Right ventricle myocardium superior (tissue), 1 donor: ENCODE measurements at regions not wholly inside any gene's neighbourhood (a gene's known extent, or its start where the extent isn't known, plus 50 kb on each side); places are given as distances from the start of the nearest gene placed in this dataset.
"Not testable (repeated sequence)": the region's sequence is repeated elsewhere in the genome, so short reads cannot be mapped to it uniquely, and the experiment has no call there.

Experiments
- ATAC-seq: fragments of 200-7000 bp; cut with Tn5 transposase; one replicate; pipeline ENCODE4 v1.9.1; 2020; ENCODE audit warnings: mild to moderate bottlenecking; ENCODE audit not compliant: poor library complexity
- DNase-seq: peaks from one replicate; pipeline ENCODE4 v3.0.0-alpha.2; 2020
- intact Hi-C: fragments of 100-400 bp; cut with DNase I; formaldehyde crosslinking; loops from one replicate; pipeline ENCODE4 v1.11.2; 2022
- donor health status: DM: no; HTN: yes; CAD: no; lungs with severe emphysema.

DNA sequence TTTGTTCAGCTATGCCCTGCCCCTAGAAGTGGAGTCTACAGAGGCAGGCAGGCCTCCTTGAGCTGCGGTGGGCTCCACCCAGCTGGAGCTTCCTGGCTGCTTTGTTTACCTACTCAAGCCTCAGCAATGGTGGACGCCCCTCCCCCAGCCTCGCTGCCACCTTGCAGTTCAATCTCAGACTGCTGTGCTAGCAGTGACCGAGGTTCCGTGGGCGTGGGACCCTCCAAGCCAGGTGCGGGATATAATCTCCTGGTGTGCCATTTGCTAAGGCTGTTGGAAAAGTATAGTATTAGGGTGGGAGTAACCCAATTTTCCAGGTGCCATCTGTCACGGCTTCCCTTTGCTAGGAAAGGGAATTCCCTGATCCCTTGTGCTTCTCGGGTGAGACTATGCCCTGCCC, 770.2 kb upstream of the VRK2 start:
- ATAC-seq, intact Hi-C loops, DNase-seq: not testable (repeated sequence)

DNA sequence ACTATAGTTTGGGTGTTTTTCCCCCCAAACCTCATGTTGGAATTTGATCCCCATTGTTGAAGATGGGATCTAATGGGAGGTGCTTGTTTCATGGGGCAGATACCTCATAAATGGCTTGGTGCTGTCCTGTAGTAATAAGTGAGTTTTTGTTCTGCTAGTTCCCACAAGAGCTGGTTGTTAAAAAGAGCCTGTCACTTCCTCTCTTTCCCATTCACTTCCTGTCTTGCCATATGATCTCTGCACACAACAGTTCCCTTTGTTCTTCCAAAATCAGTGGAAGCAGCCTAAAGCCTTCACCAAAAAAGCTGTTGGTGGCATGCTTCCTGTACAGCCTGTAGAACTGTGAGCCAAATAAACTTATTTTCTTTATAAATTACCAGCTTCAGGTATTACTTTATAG, 768.2 kb upstream of the VRK2 start:
- DNase-seq (no peak), ATAC-seq (no peak)
- intact Hi-C loops = no loop called here

DNA sequence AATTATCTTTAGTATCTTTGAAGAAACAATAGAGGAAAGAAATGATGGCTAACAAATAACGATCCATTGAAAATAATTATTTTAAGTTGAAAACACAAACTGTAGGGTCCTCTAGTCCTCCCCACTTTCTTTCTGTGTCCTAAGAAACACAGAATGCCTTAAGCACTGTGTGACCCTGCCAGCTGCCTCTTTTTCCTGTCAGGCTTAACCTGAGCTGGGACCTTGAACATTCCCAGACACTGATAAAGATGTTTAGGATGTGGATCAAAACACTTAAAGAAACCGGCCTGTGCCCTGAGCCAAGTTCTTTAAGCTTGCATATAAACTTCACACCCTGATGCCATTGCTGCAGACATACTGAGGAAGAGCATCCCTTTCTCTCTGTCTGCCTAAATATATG, 755.4 kb upstream of the VRK2 start:
- no peak for ATAC-seq
- intact Hi-C loops = no loop called here
- DNase-seq = no peak

DNA sequence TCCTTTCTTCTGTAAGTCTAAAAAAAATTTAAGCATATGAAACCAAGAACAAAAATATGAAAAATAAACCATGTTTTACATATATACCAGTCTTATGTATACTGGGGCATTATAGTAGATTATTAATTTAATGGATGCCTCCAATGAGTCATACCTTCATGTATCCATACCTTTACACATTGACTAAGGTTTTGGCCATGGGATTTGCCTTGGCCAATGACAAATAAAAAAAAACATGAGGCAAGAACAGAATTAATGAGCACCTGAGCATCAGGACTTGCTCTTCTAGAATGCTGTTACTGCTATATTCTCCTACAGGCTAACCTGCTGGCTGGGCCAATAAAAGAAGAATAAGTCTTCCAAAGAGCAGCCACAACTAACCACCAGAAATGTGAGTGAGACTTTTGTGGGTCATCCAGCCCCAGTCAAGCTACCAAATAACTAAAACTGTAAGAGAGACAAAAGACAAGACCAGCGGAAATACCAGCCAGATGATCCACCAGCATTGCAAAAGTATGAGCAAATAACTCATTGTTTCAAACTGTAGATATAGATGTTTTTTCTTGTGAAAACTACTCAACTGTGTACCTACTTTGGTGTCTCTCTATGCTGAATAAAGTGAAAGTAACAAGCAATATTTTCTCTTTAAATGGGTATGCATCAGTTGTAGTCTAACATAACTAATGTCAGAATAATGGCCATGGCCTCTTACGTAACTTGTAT, 749.6 kb upstream of the VRK2 start:
- intact Hi-C loops = no loop called here

DNA sequence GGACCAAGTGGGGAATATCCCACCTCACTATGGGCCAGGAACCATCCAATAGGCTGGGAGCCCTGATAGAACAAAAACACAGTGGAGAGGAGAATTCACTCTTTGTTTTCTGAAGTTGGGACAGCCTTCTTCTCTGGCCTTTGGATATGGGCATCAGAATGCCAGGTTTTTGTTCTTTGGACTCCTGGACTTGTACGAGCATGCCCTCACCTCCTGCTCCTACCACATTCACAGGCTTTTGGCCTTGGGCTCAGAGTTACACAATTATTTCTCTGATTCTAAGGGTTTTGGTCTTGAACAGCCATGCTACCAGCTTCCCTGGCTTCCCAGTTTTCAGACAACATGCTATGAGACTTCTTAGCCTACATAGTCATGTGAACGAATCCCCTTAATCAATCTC, 732.9 kb upstream of the VRK2 start:
- ATAC-seq (no peak), DNase-seq (no peak)
- intact Hi-C loops = no loop called here

More for the DNA sequence above, 749.6 kb upstream of the VRK2 start:
- DNase-seq (no peak), ATAC-seq (no peak)

DNA sequence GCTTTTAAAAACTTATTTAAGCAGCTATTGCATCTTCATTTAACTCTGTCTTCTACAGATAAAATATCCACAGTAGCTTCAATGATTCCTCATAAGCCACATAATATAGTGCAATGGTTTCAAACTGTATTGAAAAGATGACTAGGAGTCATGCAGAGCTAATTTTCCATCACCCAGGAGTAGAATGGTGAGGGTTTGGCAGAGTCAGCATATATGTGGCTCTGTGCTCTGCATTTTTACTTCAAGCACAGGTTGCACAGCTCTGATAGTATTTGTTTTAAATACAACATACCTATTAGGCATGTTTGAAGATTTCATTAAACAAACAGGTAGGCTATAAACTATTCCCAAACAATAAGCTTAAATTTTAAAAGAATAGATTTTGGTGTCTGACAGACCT, 731.9 kb upstream of the VRK2 start:
- ATAC-seq (no peak), DNase-seq (no peak)
- intact Hi-C loops = no loop called here

DNA sequence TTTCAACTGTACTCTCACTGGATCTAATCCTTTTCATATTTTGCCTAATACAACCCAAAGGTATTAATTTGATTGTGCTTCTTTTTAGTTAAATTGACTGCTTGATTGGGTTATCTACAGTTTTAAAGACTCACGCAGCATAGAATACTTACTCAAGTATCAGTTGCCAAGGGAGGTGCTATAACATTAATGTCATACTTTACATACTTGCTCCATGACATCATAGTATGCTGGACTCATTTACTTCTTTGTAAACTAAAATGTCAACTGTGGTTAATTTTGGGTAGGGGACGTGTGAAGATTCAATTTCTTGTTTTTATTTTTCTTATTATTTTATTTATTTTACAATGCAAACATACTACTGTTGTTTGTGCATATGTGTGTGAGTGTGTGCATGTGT, 716.2 kb upstream of the VRK2 start:
- intact Hi-C loops = no loop called here
- DNase-seq = no peak
- no peak for ATAC-seq

DNA sequence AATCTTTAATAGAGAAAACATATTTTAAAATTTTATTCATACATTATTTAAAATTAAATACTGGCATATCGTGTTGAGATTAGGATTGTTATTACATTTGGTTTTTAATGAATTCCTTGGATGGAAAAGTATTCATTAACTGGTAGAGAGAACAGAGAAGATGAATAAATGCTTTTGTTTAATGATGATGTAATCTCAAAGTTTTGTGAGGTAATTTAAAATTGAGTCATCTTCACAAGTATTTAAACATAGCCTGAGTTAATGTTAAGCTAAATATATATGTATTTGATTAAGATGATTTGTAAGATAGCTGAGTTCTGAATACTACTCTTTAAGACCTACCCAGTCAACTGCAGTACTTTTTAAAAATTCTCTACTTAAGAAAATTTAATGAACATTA, 713.4 kb upstream of the VRK2 start:
- no peak for DNase-seq
- intact Hi-C loops = no loop called here
- ATAC-seq = no peak

DNA sequence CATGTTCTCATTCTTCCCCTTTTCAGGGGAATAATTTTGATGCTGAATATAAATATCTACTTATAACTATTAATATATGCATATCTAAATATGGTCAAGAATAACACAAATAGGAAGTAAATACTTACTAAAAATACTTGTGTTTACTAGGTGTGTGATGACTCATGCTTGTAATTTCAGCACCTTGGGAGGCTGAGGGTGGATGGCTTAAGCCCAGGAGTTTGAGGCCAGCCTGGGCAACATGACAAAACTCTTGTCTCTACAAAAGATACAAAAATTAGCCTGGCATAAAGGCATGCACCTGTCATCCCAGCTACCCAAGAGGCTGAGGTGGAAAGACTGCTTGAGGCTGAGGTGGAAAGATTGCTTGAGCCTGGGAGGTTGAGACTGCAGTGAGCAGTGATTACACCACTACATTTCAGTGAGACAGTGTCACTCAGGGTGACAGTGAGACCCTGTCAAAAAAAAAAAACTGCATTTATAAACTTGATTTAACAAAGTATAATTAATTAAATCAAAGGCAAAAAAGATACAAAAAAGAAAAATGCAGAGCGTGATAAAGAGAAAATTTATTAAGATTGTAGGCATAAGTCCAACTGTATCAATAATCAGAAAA, 703.1 kb upstream of the VRK2 start:
- no peak for DNase-seq
- ATAC-seq = no peak
- intact Hi-C loops = no loop called here

DNA sequence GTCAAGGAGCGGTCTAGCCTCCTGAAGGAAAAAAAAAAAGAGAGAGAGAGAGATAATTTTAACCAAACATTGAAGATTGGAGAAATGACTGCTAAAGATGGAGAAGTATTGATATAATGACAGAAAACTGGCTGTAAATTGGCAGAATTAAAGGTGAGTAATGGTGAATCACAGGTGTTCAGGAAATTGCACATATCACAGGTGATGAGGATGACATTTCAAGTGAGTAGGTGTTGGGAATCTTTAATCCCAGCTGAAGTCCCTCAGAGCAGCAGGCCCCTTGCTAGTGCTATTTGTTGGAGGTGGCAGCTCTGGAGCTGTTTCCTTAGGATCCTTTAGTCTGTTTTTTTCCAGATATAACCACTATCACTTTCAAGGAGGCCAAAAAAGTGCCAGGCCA, 678.4 kb upstream of the VRK2 start:
- intact Hi-C loops = no loop called here
- no peak for ATAC-seq

DNA sequence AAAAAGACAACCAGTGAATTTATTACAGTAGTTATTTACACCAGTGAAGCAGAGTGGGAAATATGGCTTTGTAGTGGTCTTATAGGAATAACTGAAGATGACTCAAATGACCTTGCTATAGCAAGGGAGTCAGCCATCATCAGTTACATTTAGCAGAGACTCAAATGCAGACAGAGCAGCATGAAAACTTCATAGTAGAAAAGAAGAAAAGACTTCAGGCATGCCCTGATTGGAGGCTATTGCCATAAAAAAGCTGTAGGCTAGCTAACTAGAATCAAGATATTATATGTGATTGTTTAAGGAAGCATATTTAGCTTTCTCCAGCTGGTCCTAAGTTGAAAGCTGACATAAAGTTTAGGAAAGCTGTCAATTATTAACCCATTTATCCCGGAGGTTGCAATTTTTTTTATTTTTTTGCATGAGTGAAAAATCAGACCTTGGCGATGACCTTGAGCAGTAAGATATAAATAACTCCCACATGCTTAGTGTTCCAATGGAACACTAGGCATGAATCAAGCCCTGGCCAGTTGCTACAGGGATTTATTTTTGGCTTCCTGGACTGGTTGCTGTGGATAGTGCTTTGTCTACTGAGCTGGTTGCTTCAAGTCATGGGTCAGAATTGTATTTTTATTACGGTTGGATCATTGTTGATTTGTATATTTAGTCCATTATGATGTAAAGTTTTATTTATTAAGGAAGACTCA, 675.6 kb upstream of the VRK2 start:
- DNase-seq (no peak), ATAC-seq (no peak)
- intact Hi-C loops = no loop called here

More for the DNA sequence above, 678.4 kb upstream of the VRK2 start:
- DNase-seq = no peak

DNA sequence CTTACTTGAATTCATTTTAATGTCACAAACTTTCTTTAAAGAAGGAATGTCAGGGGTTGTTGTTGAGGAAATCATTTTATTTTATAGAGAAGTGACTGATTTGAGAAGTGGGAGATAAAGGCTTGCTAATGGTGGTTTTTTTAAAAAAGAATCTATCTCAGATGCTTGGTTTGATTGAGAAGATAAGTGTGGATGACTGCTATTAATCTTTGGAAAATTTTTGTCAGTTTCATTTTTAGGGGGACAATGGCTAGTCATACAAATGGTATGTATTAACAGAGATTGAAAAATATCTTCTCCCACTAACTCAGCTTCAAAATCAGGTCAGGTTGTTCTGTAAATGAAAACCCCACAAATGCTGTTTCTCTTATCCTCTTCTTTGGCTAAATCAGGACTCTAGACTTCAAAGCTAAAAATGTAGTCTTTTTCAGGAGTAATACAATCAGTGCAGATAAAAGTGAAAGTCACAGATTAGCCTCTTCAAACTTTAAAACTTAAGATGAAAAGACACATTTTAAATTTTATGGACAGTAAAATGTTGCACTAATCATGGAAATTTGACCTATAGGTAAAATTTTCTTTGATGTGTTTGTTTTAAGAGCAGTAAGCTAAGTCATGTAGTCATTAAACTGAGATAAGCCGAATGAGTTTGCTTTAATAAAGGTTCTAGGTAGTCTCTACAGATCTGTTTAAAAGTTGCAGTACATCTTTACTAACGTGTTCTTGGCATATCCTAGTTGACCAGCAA, 674.2 kb upstream of the VRK2 start:
- intact Hi-C loops = no loop called here
- ATAC-seq (no peak), DNase-seq (no peak)

DNA sequence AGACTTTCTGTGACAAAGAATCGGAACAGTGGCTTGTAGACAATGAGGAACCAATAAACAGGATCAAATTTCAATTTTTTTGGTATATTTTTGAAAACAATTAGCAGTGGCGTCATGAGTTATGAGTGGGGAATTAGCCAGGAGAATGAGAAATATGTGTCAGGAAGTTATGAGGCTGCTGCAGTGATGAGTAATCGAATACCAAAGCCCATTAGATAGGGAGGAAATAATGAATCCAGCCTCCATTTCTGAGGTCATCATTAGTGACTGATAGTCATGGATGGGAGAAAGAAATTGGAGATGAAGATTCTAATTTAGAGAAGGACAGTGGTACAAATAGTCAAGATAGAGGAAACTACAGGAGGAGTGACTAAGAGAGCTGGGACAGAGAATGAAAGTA, 673.1 kb upstream of the VRK2 start:
- ATAC-seq = no peak
- intact Hi-C loops = no loop called here
- no peak for DNase-seq

DNA sequence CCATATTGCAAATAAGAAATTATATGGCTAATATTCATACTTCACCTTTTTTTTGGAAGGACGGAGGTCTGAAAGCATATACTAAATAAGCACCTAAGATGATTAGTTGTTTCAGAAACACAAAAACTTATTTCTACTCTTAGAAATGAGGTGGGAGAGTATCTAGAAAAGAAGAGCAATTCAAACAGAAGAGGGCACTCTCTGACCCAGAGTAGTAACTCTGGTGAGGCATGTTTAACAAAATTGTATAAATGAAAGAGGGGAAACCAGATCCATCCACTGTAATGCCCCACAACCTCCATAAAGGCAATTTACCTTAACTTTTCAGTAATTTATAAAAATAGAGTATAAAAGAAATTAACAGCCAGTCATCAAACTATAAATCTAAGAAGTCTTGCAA, 669.6 kb upstream of the VRK2 start:
- intact Hi-C loops = no loop called here
- ATAC-seq (no peak), DNase-seq (no peak)

DNA sequence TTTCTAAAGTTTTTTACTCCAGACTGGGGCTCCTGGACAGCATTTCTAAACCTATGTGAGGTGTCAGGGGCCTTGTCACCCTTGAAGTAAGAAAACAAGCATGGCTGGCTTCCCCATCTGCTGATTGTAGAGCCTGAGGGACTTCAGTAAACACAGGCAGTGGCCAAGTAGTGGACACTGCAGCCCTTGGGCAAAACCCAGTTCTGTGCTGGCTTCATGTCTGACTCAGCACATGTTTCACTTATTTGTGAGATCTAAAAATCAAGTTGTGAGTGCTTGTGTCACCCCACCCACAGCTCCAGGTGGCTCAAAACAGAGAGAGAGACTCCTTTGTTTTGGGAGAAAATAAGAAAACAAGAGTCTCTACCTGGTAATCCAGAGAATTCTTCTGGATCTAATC, 660.3 kb upstream of the VRK2 start:
- ATAC-seq (no peak), DNase-seq (no peak)
- intact Hi-C loops = no loop called here

DNA sequence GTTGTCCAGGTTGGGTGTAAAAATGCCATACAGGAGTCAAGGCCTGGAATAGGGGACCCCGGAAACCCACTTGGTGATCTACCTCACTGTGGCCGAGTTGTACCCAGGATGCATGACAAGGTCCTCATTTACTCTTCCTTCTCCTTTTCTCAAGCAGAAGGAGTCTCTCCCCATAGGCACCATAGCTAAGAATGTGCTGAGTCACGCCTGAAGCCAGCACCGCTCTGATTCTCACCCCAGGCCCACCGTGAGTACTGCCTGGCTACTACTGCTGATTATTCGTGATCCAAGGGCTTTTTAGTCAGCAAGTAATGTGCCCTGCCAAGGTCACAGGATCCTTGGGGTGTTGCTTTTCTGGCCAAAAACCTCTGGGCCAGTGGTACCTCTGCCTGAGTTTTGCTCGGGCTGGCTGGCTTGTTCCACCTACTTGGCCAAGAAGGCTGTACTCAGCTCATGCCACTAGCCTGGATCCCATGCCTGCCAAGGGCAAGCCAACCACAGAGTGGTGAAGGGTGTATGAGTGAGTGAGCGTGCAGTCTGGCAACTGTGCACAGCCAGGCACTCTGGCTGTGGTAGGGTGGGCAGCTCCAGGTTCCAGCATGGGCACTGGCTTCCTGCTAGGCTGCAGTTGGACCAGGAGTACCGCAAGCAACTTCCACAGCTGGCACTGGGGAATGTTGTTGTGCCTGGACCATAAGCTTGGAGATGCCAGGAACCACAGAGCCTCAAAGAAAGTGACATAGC, 650.1 kb upstream of the VRK2 start:
- intact Hi-C loops = no loop called here
- DNase-seq = no peak
- no peak for ATAC-seq

DNA sequence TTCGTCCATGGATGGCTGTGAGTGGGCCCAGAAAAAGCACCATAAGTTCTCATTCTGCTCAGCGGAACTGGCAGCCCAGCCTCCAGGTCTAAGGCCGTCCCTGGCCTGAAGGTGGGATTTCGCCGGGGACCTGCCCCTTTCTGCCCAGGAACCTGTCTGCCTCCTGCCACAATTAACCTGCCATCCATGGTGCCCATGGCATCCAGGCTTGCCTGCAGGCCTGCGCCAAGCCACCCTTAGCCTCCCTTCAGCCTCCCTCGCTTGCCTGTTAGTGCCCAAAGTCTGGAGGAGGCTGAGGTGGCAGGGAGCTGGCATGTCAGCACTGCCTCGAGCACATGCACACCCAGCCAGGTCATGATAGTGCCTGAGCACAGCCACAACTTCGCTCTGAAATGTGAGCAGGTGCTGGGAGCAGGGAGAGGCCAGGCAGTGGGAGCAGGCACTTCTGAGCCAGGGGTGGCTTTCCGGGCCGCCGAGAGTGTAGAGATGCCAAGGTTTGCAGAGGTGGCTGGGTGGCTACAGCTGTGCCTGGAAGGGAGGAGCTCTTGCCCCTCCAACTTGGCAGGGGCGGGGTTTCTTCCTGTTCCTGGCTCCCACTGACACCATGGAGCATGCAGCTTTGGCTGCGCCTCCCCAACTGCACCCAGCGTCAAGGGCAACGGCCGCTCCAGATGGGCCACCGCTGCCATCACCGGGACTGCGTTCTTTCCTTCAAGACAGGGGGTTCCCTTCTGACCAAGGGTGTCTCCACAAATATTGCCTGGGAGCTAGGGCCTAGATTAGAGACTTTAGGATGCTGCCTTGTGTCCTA, 648.9 kb upstream of the VRK2 start:
- intact Hi-C loops = no loop called here
- ATAC-seq (no peak), DNase-seq (no peak)

DNA sequence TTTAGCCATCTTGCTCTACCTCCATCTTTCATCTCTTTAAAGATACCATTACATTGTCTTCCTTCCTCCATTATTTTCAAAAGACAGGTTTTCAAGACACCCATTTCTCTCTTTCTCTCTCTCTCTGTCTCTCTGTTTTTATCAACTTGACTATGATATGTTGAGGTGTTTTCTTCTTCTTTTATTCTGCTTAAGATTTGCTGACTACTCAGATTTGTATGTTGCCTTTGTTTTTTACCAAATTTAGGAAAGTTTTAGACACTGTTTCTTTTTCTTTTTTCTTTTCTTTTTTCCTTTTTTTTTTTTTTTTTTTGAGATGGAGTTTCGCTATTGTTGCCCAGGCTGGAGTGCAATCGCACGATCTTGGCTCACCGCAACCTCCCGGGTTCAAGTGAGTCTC, 647.5 kb upstream of the VRK2 start:
- no peak for ATAC-seq
- intact Hi-C loops = no loop called here
- no peak for DNase-seq
